Sigmoid colon (tissue), 6 donors: ENCODE measurements at regions not wholly inside any gene's neighbourhood (a gene's known extent, or its start where the extent isn't known, plus 50 kb on each side); places are given as distances from the start of the nearest gene placed in this dataset.
"Not testable (repeated sequence)": the region's sequence is repeated elsewhere in the genome, so short reads cannot be mapped to it uniquely, and the experiment has no call there.

Experiments
- DNase-seq: peaks from one replicate; pipeline ENCODE4 v3.0.0-alpha.2; 2019
- H3K27ac ChIP-seq, 4 donors: fragments of 200-600 bp; sonication (generic); one replicate each; pipeline ENCODE4 v1.5.1; 2016 to 2019; ENCODE audit warnings: mild to moderate bottlenecking in 1 of 4
- H3K27me3 ChIP-seq, 3 donors: fragments of 200-600 bp; sonication (generic); one replicate each; pipeline ENCODE4 v1.5.1; 2019; ENCODE audit warnings: mild to moderate bottlenecking in 1 of 3
- H3K36me3 ChIP-seq, 4 donors: fragments of 200-600 bp; sonication (generic); one replicate each; pipeline ENCODE4 v1.5.1; 2016 to 2019
- H3K4me1 ChIP-seq, 4 donors: fragments of 200-600 bp; sonication (generic); one replicate each; pipeline ENCODE4 v1.5.1; 2017 to 2019
- H3K4me3 ChIP-seq, 4 donors: fragments of 200-600 bp; sonication (generic); one replicate each; pipeline ENCODE4 v1.5.1; 2017 to 2019; ENCODE audit warnings: mild to moderate bottlenecking in 2 of 4, moderate library complexity in 1 of 4
- H3K9me3 ChIP-seq, 4 donors: fragments of 200-600 bp in 3 of 4; sonication (generic) in 3 of 4; one replicate each; pipeline versions ENCODE4 v1.5.1 to v1.6.1; 2013 to 2019
- EP300 ChIP-seq, 4 donors: sonication (generic); formaldehyde crosslinking; IDR thresholded peaks; one replicate each; pipeline ENCODE4 v1.6.1; 2017; ENCODE audit warnings: antibody characterized with exemption in 4 of 4
- POLR2A ChIP-seq, 2 donors: fragments of 450-650 bp; IDR thresholded peaks; one replicate each; pipeline ENCODE4 v1.6.1; 2016; ENCODE audit warnings: antibody characterized with exemption in 2 of 2, mild to moderate bottlenecking in 2 of 2, moderate library complexity in 2 of 2
- POLR2AphosphoS5 ChIP-seq, 4 donors: sonication (generic); formaldehyde crosslinking; IDR thresholded peaks; one replicate each; pipeline ENCODE4 v1.6.1; 2017; ENCODE audit warnings: antibody characterized with exemption in 4 of 4
- WGBS, 2 donors: extraction: QIAGEN DNeasy Blood & Tissue Kit; methylation state at CpG; one replicate each; pipeline ENCODE4 v1.1.7; 2013; 5-methylcytosine and 5-hydroxymethylcytosine counted together
- intact Hi-C: fragments of 100-400 bp; cut with DNase I; formaldehyde crosslinking; loops from one replicate; pipeline ENCODE4 v1.15.1; 2023
- TF ChIP-seq, protein P1 (sequence below), 4 experiments: fragments of 450-650 bp in 3 of 4; fragments of 200-600 bp in 1 of 4; IDR thresholded peaks; one replicate each; pipeline ENCODE4 v1.5.1; 2016 to 2019; ENCODE audit warnings: antibody characterized with exemption in 4 of 4, mild to moderate bottlenecking in 3 of 4, moderate library complexity in 2 of 4
- donor health status: healthy with polysubstance abuse.
- donor health status: healthy.

DNA sequence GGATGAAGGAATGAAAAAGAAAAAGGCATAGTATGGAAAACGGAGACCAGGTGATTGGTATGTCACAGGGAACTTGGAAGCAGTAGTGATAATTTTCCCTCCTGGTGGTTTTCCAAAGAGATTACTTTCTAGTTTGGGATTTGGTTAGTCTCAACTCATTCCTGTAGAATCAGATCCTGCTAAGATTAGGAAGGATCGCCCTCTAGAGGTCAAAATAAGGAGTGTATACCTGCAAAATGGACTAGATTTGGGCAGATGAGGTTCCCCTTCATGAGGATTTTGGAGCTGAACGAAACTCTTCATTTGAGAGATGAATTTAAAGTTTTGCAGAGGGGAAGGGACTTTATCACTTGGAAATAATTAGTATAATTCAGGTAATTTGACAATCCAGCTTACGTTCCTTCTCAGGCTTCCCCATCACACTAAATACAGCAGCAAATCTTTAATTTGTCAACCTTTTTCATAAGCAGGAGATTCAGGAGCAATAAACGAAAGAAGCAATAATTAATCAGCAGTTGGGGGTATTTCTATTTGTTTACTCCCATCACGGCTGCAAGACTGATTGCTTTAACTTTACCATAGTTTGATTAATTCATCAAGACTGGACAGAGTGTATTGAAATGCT is 65.2 kb downstream of the CCDC195 start:
- Histone ChIP-seq H3K27ac (no peak overlapping the region), H3K4me1 (no peaks in the 10 kb centered on the region), H3K9me3 (no peaks in the 10 kb centered on the region), H3K4me3 (no peak overlapping the region), H3K36me3 (no peaks in the 10 kb centered on the region), H3K27me3 (no peaks in the 10 kb centered on the region)
- 5 to 23% methylated on average over 6 of the region's 6 CpGs for WGBS, 2 donors
- TF ChIP-seq POLR2AphosphoS5 (IDR thresholded peaks at IDR 0.05) (no peak), EP300 (IDR thresholded peaks at IDR 0.05) (no peak), POLR2A (IDR thresholded peaks at IDR 0.05) (no peak)
- TF ChIP-seq, protein P1, sequence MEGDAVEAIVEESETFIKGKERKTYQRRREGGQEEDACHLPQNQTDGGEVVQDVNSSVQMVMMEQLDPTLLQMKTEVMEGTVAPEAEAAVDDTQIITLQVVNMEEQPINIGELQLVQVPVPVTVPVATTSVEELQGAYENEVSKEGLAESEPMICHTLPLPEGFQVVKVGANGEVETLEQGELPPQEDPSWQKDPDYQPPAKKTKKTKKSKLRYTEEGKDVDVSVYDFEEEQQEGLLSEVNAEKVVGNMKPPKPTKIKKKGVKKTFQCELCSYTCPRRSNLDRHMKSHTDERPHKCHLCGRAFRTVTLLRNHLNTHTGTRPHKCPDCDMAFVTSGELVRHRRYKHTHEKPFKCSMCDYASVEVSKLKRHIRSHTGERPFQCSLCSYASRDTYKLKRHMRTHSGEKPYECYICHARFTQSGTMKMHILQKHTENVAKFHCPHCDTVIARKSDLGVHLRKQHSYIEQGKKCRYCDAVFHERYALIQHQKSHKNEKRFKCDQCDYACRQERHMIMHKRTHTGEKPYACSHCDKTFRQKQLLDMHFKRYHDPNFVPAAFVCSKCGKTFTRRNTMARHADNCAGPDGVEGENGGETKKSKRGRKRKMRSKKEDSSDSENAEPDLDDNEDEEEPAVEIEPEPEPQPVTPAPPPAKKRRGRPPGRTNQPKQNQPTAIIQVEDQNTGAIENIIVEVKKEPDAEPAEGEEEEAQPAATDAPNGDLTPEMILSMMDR (IDR thresholded peaks at IDR 0.05), result peak; percentile 53 to 81 (median 66)
- intact Hi-C loops, result loop anchor here (1.0 kb wide), 1 partner anchor 294 kb away; no protein-coding TSS in a partner anchor
- DNase-seq, result no peak

DNA sequence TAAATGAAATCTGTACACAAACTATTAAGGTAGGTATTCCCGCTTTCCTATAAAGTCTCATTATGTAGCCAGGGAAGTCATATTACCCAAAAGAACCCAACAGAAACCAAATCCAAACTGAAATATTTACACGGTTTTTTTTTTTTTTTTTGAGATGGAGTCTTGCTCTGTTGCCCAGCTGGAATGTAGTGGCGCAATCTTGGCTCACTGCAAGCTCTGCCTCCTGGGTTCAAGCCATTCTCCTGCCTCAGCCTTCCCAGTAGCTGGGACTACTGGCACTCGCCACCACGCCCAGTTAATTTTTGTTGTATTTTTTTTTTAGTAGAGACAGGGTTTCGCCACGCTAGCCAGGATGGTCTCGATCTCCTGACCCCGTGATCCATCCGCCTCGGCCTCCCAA is 62.5 kb upstream of the CUL3 start:
- WGBS, 2 donors, result 92 to 96% methylated on average over 11 of the region's 11 CpGs
- H3K36me3 ChIP-seq, H3K27ac ChIP-seq, H3K27me3 ChIP-seq, H3K4me3 ChIP-seq, intact Hi-C loops, H3K4me1 ChIP-seq, DNase-seq, H3K9me3 ChIP-seq: not testable (repeated sequence)

GRCh38 chr2:224646242-224646846 is 61.2 kb upstream of the CUL3 start:
- no peak for DNase-seq
- intact Hi-C loops, result no loop called here
- no peaks in the 10 kb centered on the region for H3K36me3 ChIP-seq
- no peak for TF ChIP-seq EP300 (IDR thresholded peaks at IDR 0.05)
- TF ChIP-seq, protein P1 (IDR thresholded peaks at IDR 0.05), result peak in 3 of 4 experiments; percentile 22 to 45 (median 33)
- H3K27ac ChIP-seq, result no peak overlapping the region
- WGBS, 2 donors, result 36 to 51% methylated on average over 9 of the region's 9 CpGs
- no peaks in the 10 kb centered on the region for H3K27me3 ChIP-seq
- H3K9me3 ChIP-seq, result no peaks in the 10 kb centered on the region
- H3K4me1 ChIP-seq, result no peaks in the 10 kb centered on the region
- no peak overlapping the region for H3K4me3 ChIP-seq

GRCh38 chr2:224645722-224646121 is 60.6 kb upstream of the CUL3 start:
- 21 to 67% methylated on average over 4 of the region's 4 CpGs for WGBS, 2 donors
- Histone ChIP-seq H3K4me1 (no peaks in the 10 kb centered on the region), H3K4me3 (no peak overlapping the region), H3K9me3 (no peaks in the 10 kb centered on the region), H3K36me3 (no peaks in the 10 kb centered on the region), H3K27ac (no peak overlapping the region), H3K27me3 (no peaks in the 10 kb centered on the region)
- TF ChIP-seq POLR2AphosphoS5 (IDR thresholded peaks at IDR 0.05) (no peak), EP300 (IDR thresholded peaks at IDR 0.05) (no peak), POLR2A (IDR thresholded peaks at IDR 0.05) (no peak)
- TF ChIP-seq, protein P1 (IDR thresholded peaks at IDR 0.05), result no peak
- intact Hi-C loops, result no loop called here
- no peak for DNase-seq

GRCh38 chr2:224640679-224641078 is 55.5 kb upstream of the CUL3 start:
- intact Hi-C loops, result no loop called here
- 18 to 62% methylated on average over 4 of the region's 4 CpGs for WGBS, 2 donors
- no peaks in the 10 kb centered on the region for H3K4me1 ChIP-seq

More at GRCh38 chr2:224640679-224641078, 55.5 kb upstream of the CUL3 start:
- Histone ChIP-seq H3K4me3 (no peak overlapping the region), H3K36me3 (no peaks in the 10 kb centered on the region), H3K9me3 (no peaks in the 10 kb centered on the region), H3K27ac (no peak overlapping the region), H3K27me3 (no peaks in the 10 kb centered on the region)
- TF ChIP-seq EP300 (IDR thresholded peaks at IDR 0.05) (no peak), POLR2A (IDR thresholded peaks at IDR 0.05) (no peak), POLR2AphosphoS5 (IDR thresholded peaks at IDR 0.05) (no peak)
- TF ChIP-seq, protein P1 (IDR thresholded peaks at IDR 0.05), result no peak
- no peak for DNase-seq
